ENCODE measurements at regions not wholly inside any gene's neighbourhood (a gene's known extent, or its start where the extent isn't known, plus 50 kb on each side); places are given as distances from the start of the nearest gene placed in this dataset.
"Not testable (repeated sequence)": the region's sequence is repeated elsewhere in the genome, so short reads cannot be mapped to it uniquely, and the experiment has no call there.

DNA sequence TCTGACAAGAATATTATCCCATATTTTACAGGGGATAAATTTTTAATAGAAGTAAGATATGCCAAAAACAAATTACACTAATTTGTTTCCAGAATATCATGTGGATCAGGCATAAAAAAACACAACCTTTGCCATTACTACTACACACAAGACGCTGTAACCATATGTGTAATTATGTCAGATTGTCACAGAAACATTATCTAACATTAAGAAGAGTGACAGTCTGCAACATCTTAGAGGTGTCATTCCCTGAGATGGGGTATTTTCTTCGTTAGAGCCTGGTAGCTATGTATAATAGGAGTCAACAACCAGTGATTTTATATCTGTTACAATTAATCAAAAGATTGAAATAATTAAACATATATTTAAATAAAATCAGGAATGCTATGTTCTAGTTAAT is 518.9 kb downstream of the RERGL start:
- no peak for ATAC-seq (ENCODE audit: insufficient number of reproducible peaks, low FRiP score, low read depth)
- Histone ChIP-seq H3K4me1 (ENCODE audit: control insufficient read depth in 1 of 2, low read depth in 2 of 2) (no peaks in the 10 kb centered on the region), H3K4me3 (no peak overlapping the region), H3K36me3 (no peaks in the 10 kb centered on the region), H3K9me3 (no peaks in the 10 kb centered on the region), H3K27me3 (replicated peaks; ENCODE audit: insufficient read depth) (no peaks in the 10 kb centered on the region), H3K27ac (no peak overlapping the region)
- TF ChIP-seq CTCF (IDR thresholded peaks at IDR 0.05), result no peak
- no peak for DNase-seq (ENCODE audit: low spot score)

DNA sequence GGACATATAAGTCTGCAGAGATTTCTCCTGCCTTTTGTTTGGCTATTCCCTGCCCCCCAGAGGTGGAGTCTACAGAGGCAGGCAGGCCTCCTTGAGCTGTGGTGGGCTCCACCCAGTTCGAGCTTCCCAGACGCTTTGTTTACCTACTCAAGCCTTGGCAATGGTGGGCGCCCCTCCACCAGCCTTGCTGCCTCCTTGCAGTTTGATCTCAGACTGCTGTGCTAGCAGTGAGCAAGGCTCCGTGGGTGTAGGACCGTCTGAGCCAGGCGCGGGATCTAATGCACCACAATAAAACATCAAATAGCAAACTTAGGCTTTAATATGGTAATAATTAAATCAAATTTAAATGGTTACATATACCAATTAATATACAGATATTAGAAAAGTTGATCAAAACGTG is 525.4 kb downstream of the RERGL start:
- not testable (repeated sequence) for H3K36me3 ChIP-seq; H3K27ac ChIP-seq; H3K4me3 ChIP-seq; H3K4me1 ChIP-seq (ENCODE audit: control insufficient read depth in 1 of 2, low read depth in 2 of 2); ATAC-seq (ENCODE audit: insufficient number of reproducible peaks, low FRiP score, low read depth); DNase-seq (ENCODE audit: low spot score); H3K27me3 ChIP-seq (replicated peaks; ENCODE audit: insufficient read depth); H3K9me3 ChIP-seq

- DNase-seq (ENCODE audit: low spot score) (no peak), ATAC-seq (ENCODE audit: insufficient number of reproducible peaks, low FRiP score, low read depth) (no peak)
- Histone ChIP-seq H3K4me3 (no peak overlapping the region), H3K36me3 (no peaks in the 10 kb centered on the region), H3K27me3 (replicated peaks; ENCODE audit: insufficient read depth) (no peaks in the 10 kb centered on the region), H3K27ac (no peak overlapping the region), H3K4me1 (ENCODE audit: control insufficient read depth in 1 of 2, low read depth in 2 of 2) (no peaks in the 10 kb centered on the region), H3K9me3 (peaks cover 2% of the 10 kb centered on the region)
- no peak for TF ChIP-seq CTCF (IDR thresholded peaks at IDR 0.05)
Measured at GRCh38 chr12:17550011-17550410, 540.0 kb downstream of the RERGL start.

DNA sequence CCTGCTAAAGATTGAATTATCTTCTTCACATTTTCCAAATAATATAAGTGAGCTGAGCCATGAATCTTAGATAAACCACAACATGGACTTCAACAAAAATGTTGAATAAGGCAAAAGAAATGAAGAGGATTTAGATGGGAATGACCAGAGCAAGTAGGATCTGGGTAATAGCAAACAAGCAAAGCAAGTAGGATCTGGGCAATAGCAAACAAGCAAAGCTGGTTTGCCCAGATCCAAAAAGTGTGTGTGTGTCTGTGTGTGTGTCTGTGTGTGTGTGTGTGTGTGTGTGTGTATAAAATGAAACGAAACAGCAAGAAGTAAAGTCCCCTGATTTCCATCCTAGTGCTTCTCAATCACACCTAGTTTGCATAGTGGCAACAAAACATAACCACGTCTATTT is 549.1 kb downstream of the RERGL start:
- no peak overlapping the region for H3K4me3 ChIP-seq
- ATAC-seq (ENCODE audit: insufficient number of reproducible peaks, low FRiP score, low read depth) (no peak), DNase-seq (ENCODE audit: low spot score) (no peak)
- no peaks in the 10 kb centered on the region for H3K36me3 ChIP-seq
- peaks cover 3% of the 10 kb centered on the region for H3K9me3 ChIP-seq
- no peak for TF ChIP-seq CTCF (IDR thresholded peaks at IDR 0.05)
- no peak overlapping the region for H3K27ac ChIP-seq
- no peaks in the 10 kb centered on the region for H3K4me1 ChIP-seq (ENCODE audit: control insufficient read depth in 1 of 2, low read depth in 2 of 2)
- H3K27me3 ChIP-seq (replicated peaks; ENCODE audit: insufficient read depth), result no peaks in the 10 kb centered on the region

DNA sequence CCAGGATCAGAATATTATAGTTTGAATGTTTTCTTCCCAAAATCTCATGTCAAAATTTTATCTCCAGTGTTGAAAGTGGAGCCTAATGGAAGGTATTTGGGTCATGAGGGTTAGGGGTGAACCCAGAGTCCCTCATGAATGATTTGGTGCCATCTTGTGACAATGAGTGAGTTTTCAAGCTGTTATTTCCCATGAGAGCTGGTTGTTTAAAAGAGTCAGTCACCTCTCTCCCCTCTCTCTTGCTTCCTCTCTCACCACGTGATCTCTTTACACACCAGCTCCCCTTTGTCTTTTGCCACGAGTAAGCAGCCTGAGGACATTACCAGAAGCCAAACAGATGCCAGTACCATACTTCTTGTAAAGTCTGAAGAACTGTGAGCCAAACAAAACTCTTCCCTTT is 561.6 kb downstream of the RERGL start:
- DNase-seq (ENCODE audit: low spot score), result no peak
- H3K4me1 ChIP-seq (ENCODE audit: control insufficient read depth in 1 of 2, low read depth in 2 of 2), result no peaks in the 10 kb centered on the region
- H3K27me3 ChIP-seq (replicated peaks; ENCODE audit: insufficient read depth), result no peaks in the 10 kb centered on the region
- no peak for TF ChIP-seq CTCF (IDR thresholded peaks at IDR 0.05)
- no peak overlapping the region for H3K27ac ChIP-seq
- no peaks in the 10 kb centered on the region for H3K36me3 ChIP-seq
- no peaks in the 10 kb centered on the region for H3K9me3 ChIP-seq
- no peak for ATAC-seq (ENCODE audit: insufficient number of reproducible peaks, low FRiP score, low read depth)
- H3K4me3 ChIP-seq, result no peak overlapping the region

DNA sequence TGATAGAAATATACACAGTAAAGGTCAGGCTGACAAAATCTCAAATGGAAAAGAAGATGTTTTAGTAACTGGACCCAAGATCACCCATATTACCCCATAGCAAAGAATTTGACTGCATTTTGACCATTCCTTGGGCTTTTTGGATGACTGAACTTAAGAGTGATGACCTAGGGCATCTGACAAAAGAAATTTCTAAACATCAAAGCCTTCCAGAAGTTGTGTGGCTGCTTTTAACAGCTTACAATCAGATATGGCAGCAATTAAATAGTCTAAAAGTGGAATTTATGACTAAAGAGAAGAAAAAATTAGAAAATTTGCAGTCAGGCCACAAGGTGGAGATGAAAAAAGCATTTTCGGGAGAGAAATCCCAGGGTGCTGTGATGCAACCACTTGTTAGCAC is 563.0 kb downstream of the RERGL start:
- H3K9me3 ChIP-seq, result no peaks in the 10 kb centered on the region
- TF ChIP-seq CTCF (IDR thresholded peaks at IDR 0.05), result no peak
- H3K4me1 ChIP-seq (ENCODE audit: control insufficient read depth in 1 of 2, low read depth in 2 of 2), result no peaks in the 10 kb centered on the region

More for the DNA sequence above, 563.0 kb downstream of the RERGL start:
- H3K27ac ChIP-seq, result no peak overlapping the region
- H3K4me3 ChIP-seq, result no peak overlapping the region
- ATAC-seq (ENCODE audit: insufficient number of reproducible peaks, low FRiP score, low read depth), result no peak
- no peak for DNase-seq (ENCODE audit: low spot score)
- H3K36me3 ChIP-seq, result no peaks in the 10 kb centered on the region
- H3K27me3 ChIP-seq (replicated peaks; ENCODE audit: insufficient read depth), result no peaks in the 10 kb centered on the region
